Tongue (tissue), 1 donor: ENCODE measurements at regions not wholly inside any gene's neighbourhood (a gene's known extent, or its start where the extent isn't known, plus 50 kb on each side); places are given as distances from the start of the nearest gene placed in this dataset.

ENCODE experiments used
- DNase-seq: peaks from one replicate; pipeline ENCODE4 v3.0.0-alpha.2; 2015

DNA sequence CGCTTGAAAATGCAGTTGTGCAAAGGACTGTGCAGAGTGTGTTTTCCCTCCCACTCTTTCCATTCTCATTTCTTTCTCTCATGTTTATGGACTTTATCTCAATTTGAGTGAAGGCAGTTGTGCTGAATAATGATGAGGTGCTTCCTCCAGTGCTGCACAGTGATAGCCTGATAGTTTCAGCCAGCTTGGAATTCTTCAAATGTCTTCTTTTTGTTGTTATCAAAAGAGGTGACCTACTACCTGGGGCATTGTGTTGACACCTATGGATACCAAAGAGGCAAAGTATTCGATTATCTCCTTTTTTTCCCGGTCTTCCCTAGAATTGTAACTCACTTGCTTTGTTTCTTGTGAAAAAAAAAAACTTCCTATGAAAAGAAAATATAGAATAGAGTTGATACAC, 132.6 kb upstream of the ESRRG start:
- no peak for DNase-seq

DNA sequence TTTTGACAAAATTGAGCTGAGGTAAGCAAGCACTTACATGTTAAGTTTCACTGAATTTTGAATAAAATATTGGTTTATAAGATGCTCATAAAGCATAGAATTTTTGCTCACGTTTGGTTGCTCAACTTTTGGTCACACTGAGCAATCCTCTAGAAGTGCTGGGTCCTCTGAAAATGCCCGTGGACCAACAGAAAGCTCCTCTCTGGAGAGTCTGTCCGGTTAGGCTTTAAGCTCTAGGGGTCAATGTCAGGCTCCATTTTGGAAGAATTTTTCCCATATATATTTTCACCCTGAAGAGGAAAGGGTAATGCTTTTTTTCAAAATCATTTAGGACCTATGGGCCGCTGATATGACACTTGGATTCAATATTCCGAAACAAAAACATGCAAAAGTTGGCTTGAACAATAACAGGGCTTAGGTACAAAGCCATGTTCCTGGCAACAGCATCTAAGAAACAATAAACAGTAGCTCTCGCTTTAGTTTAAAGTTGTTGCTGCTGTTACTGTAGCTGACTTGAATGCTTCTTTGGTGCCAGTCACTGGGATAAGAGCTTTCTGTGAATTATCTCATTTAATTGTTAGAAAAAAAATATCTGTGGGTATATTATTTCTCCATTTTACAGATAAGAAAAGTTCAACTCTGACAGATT, 131.7 kb upstream of the ESRRG start:
- peak; percentile 63 for DNase-seq

DNA sequence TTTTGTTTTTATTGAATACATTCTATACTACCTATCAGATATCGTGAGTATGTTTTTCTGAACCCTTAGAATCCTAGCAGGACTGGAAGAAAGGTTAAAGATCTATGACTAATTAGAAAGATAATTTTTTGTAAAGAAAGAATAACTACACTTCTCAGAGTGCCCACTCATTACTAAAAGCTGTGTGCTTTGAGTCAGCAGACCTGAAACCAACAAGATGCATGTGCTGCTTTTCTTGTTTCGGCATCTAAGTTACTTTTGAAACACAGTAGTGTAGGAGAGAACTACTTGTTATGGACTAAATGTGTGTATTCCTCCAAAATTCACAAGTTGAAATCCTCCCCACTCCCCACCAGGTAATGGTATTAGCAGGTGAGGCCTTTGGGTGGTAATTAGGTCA, 127.8 kb upstream of the ESRRG start:
- DNase-seq, result no peak

DNA sequence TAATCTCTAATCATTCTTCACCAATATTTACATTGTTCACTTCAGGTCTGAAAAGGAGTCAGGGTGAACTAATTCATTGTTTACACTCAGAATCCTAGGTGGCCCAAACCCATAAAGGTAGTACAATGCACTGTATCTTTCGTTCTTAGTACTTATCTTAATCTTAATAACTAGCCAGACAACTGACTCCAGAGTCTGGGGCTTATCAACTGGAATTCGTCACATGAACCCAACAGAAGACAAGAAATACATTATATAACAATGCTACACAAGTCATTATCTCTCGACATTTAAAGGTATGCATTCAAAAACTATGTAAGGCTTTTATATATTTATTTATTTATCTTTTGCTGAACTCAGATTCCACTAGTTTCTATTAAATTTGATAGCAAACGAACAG, 125.9 kb upstream of the ESRRG start:
- DNase-seq, result no peak

DNA sequence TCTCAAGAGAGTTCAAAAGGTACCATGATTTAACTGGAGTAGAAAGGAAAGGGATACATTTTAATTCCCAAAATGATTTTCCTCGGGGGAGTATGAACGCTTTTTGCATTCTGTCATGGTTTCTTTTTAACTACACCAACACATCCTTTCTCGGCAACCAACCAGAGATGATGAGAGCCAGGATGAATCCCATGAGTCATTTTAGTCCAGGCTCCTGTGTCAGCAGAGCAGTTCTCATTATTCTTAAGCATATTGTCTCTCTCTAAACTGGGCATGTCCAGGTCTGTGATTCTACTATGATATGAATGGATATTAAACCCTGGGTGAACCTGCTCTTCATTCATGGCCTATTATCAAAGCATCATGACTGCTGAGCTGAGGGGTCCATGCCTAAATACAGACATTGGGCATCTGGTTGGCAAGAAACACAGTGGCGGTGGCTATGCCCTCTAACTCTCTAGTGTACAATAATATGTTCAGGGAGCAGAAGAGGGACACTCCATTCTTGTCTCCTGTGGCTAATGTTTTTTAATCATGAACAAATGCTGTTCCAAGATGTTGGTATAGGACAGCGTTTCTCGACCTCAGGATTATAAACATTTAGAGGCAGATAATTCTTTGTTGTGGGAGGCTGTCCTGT, 124.3 kb upstream of the ESRRG start:
- no peak for DNase-seq

DNA sequence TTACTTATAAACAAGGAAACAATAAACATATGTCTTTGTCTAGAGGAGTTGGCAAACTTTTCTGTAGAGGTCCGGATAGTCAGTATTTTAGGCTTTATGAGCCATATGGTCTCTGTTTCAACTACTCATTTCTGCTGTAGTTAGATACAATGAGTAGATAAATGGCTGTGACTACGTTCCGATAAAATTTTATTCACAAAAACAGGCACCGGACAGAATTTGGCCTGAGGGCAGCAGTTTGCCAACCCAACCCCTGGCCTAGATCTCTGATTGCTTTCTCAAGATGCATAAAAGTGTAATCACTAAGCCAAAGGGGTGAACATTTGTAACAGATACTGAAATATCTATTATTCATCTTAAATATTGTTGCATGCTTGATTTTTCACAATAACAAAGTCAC, 123.1 kb upstream of the ESRRG start:
- no peak for DNase-seq

DNA sequence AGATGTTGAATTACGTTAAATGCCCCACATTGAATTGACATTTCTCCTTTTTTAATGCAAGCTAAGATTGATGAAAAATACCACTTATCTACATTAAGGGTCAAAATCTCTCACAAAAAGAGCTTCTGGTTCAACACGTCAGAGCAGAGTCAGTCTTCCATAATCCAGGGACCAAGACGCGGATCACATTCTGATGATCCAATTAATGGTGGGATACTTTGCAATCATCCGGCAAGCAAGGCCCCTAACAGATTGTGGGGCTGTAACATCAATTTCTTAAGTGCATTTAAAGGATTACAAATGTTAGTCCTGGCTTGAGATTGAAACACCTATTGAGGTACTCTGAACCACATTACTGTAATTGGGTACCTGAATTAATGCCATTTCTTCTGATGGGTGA, 120.2 kb upstream of the ESRRG start:
- DNase-seq, result no peak

DNA sequence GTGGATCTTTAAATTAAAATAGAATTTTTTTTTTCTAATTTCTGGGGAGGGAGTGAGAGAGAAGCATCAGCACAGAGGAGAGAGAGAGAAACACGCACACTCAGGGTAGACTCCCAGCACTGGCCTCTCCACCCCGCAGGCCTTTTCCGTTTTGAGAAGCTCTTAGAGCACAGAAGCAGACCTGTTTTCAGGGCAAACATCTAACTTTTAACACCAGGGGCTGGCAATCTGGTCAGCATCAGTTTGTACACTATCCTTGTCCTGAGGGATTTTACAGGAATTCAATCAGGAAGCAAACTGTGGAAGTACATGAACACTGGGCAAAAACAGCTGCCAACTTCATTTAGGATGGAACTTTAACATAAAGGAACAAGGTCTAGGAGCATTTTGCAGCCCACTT, 117.9 kb upstream of the ESRRG start:
- DNase-seq, result no peak

DNA sequence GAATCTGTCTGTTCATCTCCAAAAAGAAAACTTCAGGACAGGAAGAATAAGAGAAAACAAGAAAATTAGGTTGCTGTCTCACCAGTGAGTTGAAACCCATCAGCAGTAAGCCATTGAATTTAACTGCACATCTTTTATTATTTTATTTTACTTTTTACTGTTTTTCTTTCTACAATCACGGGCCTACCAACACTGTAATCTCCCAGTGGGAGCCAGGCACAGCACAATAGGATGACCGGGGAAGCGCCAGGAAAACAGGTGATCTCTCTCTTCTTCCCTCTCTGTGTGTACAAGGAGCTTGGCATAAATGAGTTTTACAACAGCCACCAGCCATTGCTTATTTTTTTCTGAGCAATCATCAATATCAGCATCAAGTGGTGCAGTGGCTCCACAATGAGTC, 113.1 kb upstream of the ESRRG start:
- no peak for DNase-seq

DNA sequence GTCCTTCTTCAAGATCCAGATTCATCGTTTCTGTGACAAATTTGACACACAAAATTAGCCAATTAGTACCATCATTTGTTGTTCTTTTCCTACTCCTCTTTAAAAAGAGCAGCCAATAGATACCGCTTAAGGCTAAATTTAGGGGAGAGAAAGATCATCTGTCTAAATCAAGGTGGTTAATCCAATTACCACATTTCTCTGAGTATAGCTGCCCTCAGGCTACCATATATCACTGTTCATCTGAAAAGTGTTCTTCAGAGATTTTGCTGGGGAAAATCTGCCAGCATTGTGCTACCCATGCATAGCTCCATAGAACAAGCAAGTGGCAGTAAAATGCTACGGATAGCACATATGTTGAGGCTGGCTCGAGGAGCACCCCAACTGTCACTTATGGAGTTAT, 110.3 kb upstream of the ESRRG start:
- DNase-seq, result no peak

DNA sequence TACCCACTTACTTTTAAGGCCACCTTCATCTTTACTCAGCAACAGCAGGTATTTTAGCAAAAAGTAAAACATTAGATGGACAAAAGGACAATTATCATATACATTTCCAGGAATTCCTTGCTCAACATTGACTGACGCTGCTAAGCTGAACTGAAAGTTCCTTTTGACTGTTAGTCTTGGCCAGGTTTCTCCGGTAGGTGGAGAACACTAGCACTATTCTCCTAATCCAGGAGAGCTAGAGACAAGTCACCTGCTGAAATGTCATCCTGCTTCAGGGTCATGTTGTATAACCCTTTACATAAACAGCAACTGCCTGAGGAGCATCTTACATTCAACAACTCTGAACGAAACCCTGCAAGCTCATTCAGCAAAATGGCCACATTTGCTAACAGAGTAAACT, 109.0 kb upstream of the ESRRG start:
- DNase-seq, result no peak

DNA sequence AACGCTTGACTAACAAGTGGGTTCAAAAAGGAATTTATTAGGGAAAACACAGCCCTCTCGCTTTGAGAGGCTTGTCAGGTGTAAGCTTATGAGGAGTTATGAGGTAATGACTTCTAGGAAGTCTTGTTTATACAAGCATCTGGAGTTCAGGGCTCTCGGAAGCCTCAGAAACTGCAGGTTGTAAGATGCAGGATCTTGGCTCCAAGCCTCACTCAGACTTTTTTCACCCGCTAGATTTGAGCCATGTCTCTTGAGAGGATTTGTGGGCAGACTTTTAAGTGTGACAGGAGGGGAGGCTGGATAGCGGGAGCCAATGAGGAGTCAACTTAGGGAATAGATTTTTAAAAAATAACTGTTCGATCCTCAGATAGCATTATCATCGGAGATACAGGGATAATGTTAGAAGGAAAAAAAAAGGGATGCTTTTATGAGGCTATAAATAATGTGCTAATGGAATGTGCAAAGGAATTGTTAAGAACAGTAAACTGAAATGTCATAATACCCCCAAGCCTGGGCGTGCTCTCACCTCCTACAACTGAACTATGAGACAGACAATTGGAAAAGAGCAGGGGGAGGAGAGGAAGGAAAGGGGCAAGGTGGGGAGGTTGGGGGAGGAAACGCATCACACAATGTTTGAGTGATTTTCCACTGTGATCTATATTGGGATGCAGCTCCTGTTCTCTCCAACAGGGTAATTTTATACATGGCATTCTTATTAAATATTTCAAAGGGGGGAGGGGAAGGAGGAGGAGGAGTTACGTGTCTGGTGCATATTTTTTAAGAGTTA, 107.4 kb upstream of the ESRRG start:
- DNase-seq, result peak; percentile 24

DNA sequence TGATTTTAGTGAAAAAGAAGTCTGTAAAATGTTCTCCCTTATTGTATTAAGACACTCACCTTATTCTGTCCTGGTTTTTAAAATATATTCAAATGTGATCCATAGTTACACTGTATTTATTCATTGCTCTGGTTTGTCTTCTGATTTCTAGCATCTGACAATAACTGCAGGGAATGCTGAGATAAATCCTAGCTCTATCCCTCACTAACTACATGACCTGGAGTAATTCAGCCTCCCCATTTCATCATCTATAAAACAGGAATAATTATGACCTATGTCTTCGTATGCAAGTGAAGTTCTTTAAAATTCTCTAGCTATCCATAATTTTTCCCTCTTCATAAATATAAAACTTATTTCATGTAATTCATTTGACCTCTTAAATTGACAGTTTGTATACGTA, 104.0 kb upstream of the ESRRG start:
- no peak for DNase-seq

DNA sequence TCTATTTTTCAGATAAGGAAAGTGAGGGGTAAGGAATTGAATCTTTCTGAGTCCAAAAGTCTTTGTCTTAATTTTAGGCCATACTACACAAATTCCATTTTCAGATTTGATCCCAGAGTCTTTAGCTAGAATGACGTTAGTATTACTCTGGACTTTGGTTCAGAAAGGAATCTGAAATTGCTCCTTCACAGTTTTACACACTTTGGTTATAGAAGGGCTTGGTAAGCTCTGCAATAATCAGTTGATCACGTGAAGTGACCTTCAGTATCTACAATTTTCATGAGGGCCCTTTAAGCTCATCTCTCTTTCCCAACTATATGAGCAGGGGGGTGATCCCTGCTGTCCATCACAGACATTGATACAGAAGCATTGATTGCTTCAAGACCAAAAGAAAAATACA, 103.4 kb upstream of the ESRRG start:
- no peak for DNase-seq

DNA sequence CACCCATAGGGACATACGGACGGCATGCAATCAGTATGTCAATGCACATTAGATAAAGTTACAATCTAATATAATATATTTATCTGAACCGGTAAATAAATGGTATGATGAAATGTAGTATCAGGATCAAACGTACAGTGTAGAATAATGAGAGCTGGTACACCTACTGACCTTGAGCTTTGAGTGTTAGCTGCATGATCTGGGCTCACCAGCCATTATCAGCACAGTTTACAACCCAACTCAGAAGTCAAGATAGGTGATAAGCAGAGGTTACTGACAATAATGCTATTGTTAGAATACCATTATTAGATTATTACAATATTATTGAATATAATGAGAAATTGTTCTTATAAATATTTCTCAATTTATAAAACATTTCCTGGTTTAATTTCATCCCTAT, 103.0 kb upstream of the ESRRG start:
- no peak for DNase-seq

DNA sequence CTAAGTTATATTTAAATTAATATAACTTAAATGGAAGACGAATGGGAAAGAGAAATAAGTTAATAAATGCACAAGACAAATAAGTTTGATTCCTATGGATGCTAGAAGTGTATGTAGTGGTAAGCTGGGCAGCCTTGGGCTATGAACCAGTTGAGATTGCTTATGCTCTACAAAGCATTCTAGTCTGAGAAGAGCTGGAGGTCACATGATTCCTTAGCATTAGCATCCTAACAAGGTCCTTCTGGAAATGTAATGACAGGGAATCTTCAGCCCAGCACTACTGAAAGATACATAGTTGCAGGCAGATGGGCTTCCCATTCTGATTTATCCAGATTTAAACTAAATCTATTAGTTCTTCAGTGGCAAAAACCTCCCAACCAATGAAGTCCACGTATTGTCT, 102.3 kb upstream of the ESRRG start:
- no peak for DNase-seq

DNA sequence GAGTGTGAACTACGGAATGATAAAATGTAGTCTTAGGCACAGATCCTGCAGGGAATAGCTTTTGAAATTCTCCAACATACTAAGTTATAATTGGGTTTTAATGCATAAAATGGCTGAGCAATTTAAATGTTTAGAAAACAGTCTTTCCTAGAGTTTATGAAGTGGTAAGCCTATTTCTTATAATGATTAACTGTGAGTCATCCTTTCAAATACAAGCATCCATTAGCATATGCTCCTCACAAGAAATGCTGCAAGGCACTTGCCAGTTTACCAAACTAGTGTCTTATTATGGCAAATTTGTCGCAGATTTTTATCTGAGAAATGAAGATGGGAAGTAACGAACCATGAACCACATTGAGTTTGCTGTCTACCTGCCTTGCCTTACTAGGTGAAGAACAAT, 101.3 kb upstream of the ESRRG start:
- DNase-seq, result no peak

DNA sequence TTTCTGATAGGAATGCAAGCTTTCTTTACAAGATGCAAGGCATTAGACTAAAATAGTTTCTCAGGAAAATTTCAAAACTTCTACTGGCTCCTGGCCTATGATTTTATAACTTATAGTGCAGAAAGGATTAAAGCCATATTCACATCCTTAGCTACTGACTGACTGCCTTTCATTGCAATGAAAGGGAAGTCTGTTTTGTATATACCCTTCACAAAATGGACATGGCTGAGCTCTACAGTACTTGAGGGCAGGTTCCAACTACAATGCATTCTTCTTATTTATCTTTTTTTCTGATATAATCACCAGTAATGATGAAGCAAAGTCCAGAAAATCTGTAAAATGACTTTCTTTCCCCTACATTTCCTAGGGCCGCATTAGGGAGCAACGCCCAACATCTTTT, 100.5 kb upstream of the ESRRG start:
- no peak for DNase-seq

DNA sequence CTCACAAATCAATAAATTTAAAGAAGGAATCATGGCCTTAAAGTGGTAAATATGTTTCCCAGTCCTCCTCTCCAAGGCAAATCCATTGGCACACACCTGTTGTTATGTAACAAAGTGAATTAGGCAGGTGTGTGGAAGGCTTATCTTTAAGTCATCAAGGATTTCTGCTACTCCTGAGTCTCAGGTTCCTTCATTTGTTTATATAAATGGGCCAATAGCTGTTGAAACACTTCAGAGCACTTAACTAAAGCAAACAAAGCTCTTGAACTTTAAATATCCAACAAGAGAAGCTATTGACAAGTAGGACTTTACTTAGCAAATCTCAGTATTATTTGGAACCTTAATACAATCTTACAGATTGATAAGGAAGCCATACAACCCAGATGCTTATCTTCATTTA, 99.3 kb upstream of the ESRRG start:
- peak; percentile 22 for DNase-seq

DNA sequence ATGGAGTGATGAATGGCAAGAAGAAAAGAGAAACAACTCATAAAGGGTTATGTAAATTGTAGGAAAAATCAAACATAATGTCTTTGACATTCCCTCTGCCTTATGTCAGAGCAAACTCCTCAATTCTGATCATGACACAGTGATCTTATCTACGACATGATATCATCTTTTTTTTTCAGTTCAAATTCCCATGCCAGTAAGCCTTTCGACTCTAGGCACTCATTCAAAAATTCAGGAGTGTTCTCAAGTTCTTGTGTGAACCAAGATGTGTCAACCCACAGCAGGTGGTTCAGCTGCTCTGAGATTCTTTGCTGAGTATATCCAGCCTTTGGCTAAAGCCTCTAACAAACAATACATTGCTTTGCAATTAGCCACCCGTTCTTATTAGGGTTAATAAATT, 97.1 kb upstream of the ESRRG start:
- peak; percentile 66 for DNase-seq

DNA sequence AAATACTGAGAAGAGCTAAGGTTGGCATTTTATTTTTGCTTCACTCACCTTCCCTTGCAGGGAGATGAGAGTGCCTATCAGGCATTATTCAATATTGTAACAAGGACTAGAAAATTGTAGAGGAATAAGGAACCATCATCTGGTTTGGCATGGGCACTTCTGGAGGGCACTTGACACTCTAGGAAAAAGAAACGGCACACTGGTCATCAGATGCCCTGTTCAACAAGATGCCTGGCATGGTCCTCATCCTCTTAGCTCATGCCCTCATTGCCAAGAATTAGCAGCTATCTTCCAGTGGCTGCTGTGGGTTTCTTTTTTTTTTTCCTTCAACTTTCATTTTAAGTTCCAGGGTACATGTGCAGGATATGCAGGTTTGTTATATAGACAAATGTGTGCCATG, 95.1 kb upstream of the ESRRG start:
- DNase-seq, result no peak

DNA sequence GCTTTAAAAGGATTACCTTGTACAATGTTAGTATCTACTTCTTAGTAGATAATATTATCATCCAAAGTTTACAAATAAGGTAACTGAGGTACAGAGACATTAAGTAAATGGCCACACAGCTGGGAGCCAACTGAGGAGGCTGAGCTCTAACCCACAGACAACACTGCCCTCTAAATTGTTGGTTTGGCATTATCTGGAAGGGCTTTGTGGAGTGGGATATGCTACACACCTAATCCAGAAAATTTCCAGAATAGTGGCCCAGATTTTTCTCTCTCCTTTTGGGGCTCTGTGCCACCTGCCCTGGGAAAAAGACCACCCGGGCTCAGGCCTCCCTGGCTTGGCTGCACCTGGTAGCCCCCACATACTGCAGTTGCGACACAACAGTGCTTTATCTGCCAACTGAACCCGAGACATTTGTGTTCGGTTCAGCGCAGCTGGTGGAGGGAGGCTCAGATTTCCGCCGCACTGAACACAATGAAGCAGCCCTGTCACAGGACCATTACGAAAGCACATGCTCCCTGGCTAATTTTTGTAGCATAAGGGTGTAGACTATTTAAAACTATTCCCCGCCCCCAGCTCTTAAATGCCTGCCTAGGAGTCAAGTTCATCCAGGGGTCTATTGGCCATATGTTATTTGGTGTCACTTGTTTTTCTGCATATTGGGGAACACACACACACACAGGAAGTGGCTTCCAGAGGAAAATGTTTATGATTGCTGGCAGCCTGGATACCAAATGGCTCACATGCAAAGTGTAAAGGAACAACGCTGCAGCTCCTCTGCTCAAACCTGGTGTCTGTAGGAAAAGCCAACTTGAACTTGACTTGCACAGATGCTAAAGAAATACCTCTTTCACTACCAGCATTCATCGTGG, 92.3 kb upstream of the ESRRG start:
- peak; percentile 96 for DNase-seq
